PC-9 (cell line): ENCODE measurements at regions not wholly inside any gene's neighbourhood (a gene's known extent, or its start where the extent isn't known, plus 50 kb on each side); places are given as distances from the start of the nearest gene placed in this dataset.
"Not testable (repeated sequence)": the region's sequence is repeated elsewhere in the genome, so short reads cannot be mapped to it uniquely, and the experiment has no call there.

Experiments used
- BruUV-seq: library from RNA; stranded (reverse); fragments of 400-500 nt; replicated peaks from 2 replicates; lab custom pipeline; 2021; lab: Mats Ljungman, UMichigan
- CTCF ChIA-PET: fragments of 300-600 bp; sonication (Branson Sonifier 250); formaldehyde crosslinking; loops from one replicate; lab custom pipeline; 2022; ENCODE audit warnings: antibody characterized with exemption; lab: Charles Lee
- POLR2A ChIA-PET: fragments of 300-600 bp; sonication (Branson Sonifier 250); formaldehyde crosslinking; loops from one replicate; lab custom pipeline; 2022; ENCODE audit warnings: antibody characterized with exemption; ENCODE audit not compliant: unreplicated experiment; lab: Charles Lee
- DNase-seq, 2 experiments: peaks; one replicate each; pipeline versions ENCODE4 v3.0.0 to v3.0.0-alpha.2; 2015 to 2022; ENCODE audit warnings: mixed read lengths in 1 of 2
- H2AFZ ChIP-seq: fragments of 200-600 bp; sonication (generic); 2 replicates; pipeline ENCODE4 v1.8.1; 2017; ENCODE audit warnings: antibody characterized with exemption
- H3F3A ChIP-seq: fragments of 200-600 bp; sonication (generic); 2 replicates; pipeline ENCODE4 v1.8.1; 2017; ENCODE audit warnings: antibody characterized with exemption, mild to moderate bottlenecking, low read depth; ENCODE audit not compliant: insufficient read depth
- H3K27ac ChIP-seq: fragments of 200-600 bp; sonication (generic); 2 replicates; pipeline ENCODE4 v1.6.1; 2016; ENCODE audit warnings: mixed run types
- H3K27me3 ChIP-seq: fragments of 200-600 bp; sonication (generic); 2 replicates; pipeline ENCODE4 v1.6.1; 2016; ENCODE audit warnings: low read depth, mixed run types; ENCODE audit not compliant: insufficient read depth
- H3K36me3 ChIP-seq: fragments of 200-600 bp; sonication (generic); 2 replicates; pipeline ENCODE4 v1.6.1; 2016; ENCODE audit warnings: low read depth, mixed run types
- H3K4me1 ChIP-seq: fragments of 200-600 bp; sonication (generic); replicated peaks from 2 replicates; pipeline ENCODE4 v1.6.1; 2016; ENCODE audit warnings: mixed run types; ENCODE audit not compliant: insufficient read depth
- H3K4me2 ChIP-seq: fragments of 200-600 bp; sonication (generic); 2 replicates; pipeline ENCODE4 v1.6.1; 2017; ENCODE audit warnings: mixed run types
- H3K4me3 ChIP-seq: fragments of 200-600 bp; sonication (generic); 2 replicates; pipeline ENCODE4 v1.6.1; 2016; ENCODE audit warnings: mixed run types
- H3K79me2 ChIP-seq: fragments of 200-600 bp; sonication (generic); 2 replicates; pipeline ENCODE4 v1.6.1; 2017; ENCODE audit warnings: low read depth, mixed run types
- H3K9me2 ChIP-seq: fragments of 200-600 bp; sonication (generic); 2 replicates; pipeline ENCODE4 v1.8.1; 2017; ENCODE audit warnings: mild to moderate bottlenecking; ENCODE audit not compliant: insufficient read depth
- H3K9me3 ChIP-seq: fragments of 200-600 bp; sonication (generic); 2 replicates; pipeline ENCODE4 v1.8.1; 2016; ENCODE audit warnings: low read depth; ENCODE audit not compliant: insufficient read depth
- H4K20me1 ChIP-seq: fragments of 200-600 bp; sonication (generic); 2 replicates; pipeline ENCODE4 v1.8.1; 2017; ENCODE audit not compliant: insufficient read depth
- EZH2 ChIP-seq: fragments of 200-600 bp; sonication (generic); IDR thresholded peaks from 2 replicates; pipeline ENCODE4 v1.8.0; 2017; ENCODE audit warnings: antibody characterized with exemption, low read depth
- intact Hi-C: fragments of 100-400 bp; cut with micrococcal nuclease; formaldehyde crosslinking; loops from one replicate; pipeline ENCODE4 v1.10.0; 2022; ENCODE audit not compliant: unreplicated experiment
- TF ChIP-seq, protein P1 (sequence below): fragments of 200-600 bp; sonication (generic); conservative IDR thresholded peaks from 2 replicates; pipeline ENCODE4 v1.6.1; 2017; ENCODE audit warnings: mixed run types, antibody characterized with exemption, mild to moderate bottlenecking, moderate library complexity

DNA sequence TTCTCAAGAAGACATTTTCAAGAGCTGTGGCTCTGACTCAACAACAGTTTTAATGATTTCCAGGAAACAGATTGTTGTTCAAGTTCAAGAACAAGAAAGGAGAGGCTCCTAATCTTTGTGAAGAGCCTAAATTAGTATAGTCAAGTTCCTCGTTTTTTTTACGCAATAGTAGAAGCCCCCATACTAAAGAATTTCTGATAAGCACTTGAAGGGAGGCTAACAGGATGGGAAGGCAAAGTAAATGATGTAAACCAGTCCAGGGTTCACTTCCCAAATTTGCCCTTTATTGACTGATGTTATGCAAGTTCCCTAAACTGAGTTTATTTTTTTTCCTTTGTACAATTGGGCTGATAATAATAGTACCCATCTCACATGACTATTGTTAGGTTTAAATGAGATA is 178.2 kb downstream of the RTL9 start:
- no peak for DNase-seq
- Histone ChIP-seq H3K27ac (no peak overlapping the region), H3K4me3 (no peak overlapping the region), H3K9me2 (no peaks in the 10 kb centered on the region; the same call in 1 of the 2 replicates), H3K9me3 (no peaks in the 10 kb centered on the region), H3F3A (no peaks in the 10 kb centered on the region), H3K79me2 (no peaks in the 10 kb centered on the region), H4K20me1 (no peaks in the 10 kb centered on the region), H3K4me1 (no peaks in the 10 kb centered on the region), H3K27me3 (no peaks in the 10 kb centered on the region), H2AFZ (no peak overlapping the region), H3K36me3 (no peaks in the 10 kb centered on the region), H3K4me2 (no peak overlapping the region)
- CTCF ChIA-PET, result no interaction called here
- intact Hi-C loops, result no loop called here
- no TSS peak for BruUV-seq
- POLR2A ChIA-PET, result no interaction called here
- TF ChIP-seq EZH2, result no peak
- TF ChIP-seq, protein P1, sequence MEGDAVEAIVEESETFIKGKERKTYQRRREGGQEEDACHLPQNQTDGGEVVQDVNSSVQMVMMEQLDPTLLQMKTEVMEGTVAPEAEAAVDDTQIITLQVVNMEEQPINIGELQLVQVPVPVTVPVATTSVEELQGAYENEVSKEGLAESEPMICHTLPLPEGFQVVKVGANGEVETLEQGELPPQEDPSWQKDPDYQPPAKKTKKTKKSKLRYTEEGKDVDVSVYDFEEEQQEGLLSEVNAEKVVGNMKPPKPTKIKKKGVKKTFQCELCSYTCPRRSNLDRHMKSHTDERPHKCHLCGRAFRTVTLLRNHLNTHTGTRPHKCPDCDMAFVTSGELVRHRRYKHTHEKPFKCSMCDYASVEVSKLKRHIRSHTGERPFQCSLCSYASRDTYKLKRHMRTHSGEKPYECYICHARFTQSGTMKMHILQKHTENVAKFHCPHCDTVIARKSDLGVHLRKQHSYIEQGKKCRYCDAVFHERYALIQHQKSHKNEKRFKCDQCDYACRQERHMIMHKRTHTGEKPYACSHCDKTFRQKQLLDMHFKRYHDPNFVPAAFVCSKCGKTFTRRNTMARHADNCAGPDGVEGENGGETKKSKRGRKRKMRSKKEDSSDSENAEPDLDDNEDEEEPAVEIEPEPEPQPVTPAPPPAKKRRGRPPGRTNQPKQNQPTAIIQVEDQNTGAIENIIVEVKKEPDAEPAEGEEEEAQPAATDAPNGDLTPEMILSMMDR, result no peak

DNA sequence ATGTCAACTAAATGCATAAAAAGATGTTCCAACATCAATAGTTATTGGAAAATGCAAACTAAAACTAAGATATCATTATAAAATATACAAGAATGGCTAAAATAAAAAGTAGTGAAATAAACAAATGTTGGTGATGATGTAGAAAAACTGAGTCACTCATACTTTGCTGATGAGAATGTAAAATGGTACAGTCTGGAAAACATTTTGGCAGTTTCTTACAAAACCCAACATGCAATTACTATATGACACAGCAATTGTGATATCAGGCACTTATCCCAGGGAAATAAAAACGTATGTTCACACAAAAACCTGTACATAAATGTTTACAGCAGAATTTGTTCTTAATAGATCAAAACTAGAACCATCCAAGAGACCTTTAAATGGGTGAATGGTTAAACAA is 182.6 kb downstream of the RTL9 start:
- DNase-seq, result no peak
- TF ChIP-seq, protein P1, result no peak
- no peak for TF ChIP-seq EZH2
- no peaks in the 10 kb centered on the region for H3K27me3 ChIP-seq
- H3K4me3 ChIP-seq, result no peak overlapping the region
- H3F3A ChIP-seq, result no peaks in the 10 kb centered on the region
- H3K9me3 ChIP-seq, result no peaks in the 10 kb centered on the region
- H2AFZ ChIP-seq, result no peak overlapping the region
- no TSS peak for BruUV-seq
- ChIA-PET CTCF (no interaction called here), POLR2A (no interaction called here)
- intact Hi-C loops, result no loop called here
- H3K4me2 ChIP-seq, result no peak overlapping the region
- no peaks in the 10 kb centered on the region for H3K79me2 ChIP-seq
- no peaks in the 10 kb centered on the region; the same call in 1 of the 2 replicates for H3K9me2 ChIP-seq
- H3K27ac ChIP-seq, result no peak overlapping the region
- H3K4me1 ChIP-seq, result no peaks in the 10 kb centered on the region
- H3K36me3 ChIP-seq, result no peaks in the 10 kb centered on the region
- H4K20me1 ChIP-seq, result no peaks in the 10 kb centered on the region

DNA sequence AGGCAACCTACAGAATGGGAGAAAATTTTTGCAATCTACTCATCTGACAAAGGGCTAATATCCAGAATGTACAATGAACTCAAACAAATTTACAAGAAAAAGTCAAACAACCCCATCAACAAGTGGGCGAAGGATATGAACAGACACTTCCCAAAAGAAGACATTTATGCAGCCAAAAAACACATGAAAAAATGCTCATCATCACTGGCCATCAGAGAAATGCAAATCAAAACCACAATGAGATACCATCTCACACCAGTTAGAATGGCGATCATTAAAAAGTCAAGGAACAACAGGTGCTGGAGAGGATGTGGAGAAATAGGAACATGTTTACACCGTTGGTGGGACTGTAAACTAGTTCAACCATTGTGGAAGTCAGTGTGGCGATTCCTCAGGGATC is 192.2 kb downstream of the RTL9 start:
- H3K36me3 ChIP-seq, H3K4me1 ChIP-seq, H2AFZ ChIP-seq, H3K27me3 ChIP-seq, H3K4me3 ChIP-seq, BruUV-seq, CTCF ChIA-PET, intact Hi-C loops, H3K27ac ChIP-seq, H4K20me1 ChIP-seq, H3K79me2 ChIP-seq, H3K9me3 ChIP-seq, POLR2A ChIA-PET, H3F3A ChIP-seq, DNase-seq, H3K4me2 ChIP-seq, H3K9me2 ChIP-seq: not testable (repeated sequence)

DNA sequence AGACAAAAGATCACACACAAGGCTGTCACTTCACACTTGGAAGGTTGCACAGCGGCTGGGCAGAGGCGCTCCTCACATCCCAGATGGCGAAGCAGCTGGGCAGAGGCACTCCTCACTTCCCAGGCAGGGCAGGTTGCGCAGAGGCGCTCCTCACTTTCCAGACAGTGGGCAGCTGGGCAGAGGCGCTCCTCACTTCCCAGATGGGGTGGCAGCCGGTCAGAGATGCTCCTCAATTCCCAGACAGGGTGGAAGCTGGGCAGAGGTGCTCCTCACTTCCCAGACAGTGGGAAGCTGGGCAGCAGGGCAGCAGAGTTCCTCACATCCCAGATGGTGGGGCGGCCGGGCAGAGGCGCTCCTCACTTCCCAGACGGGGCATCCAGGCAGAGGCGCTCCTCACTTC is 199.2 kb downstream of the RTL9 start:
- no peak overlapping the region for H2AFZ ChIP-seq
- no peaks in the 10 kb centered on the region for H3K4me1 ChIP-seq
- no peak overlapping the region for H3K4me2 ChIP-seq
- H3K9me2 ChIP-seq, result no peaks in the 10 kb centered on the region
- no peaks in the 10 kb centered on the region for H3F3A ChIP-seq
- no peak overlapping the region for H3K27ac ChIP-seq
- no peaks in the 10 kb centered on the region for H3K9me3 ChIP-seq
- no peak overlapping the region for H3K4me3 ChIP-seq
- no TSS peak for BruUV-seq
- ChIA-PET CTCF (interaction anchor here (0.8 kb wide), 1 partner anchor 23 kb away, joined by 13 read pairs; no protein-coding TSS in a partner anchor), POLR2A (no interaction called here)
- no peaks in the 10 kb centered on the region for H3K36me3 ChIP-seq
- no peak for TF ChIP-seq EZH2
- TF ChIP-seq, protein P1, result no peak
- no peaks in the 10 kb centered on the region for H3K79me2 ChIP-seq
- DNase-seq, result no peak
- intact Hi-C loops, result no loop called here
- H3K27me3 ChIP-seq, result no peaks in the 10 kb centered on the region; the same call in 1 of the 2 replicates
- no peaks in the 10 kb centered on the region for H4K20me1 ChIP-seq
